ENCODE measurements at regions not wholly inside any gene's neighbourhood (a gene's known extent, or its start where the extent isn't known, plus 50 kb on each side); places are given as distances from the start of the nearest gene placed in this dataset.

DNA sequence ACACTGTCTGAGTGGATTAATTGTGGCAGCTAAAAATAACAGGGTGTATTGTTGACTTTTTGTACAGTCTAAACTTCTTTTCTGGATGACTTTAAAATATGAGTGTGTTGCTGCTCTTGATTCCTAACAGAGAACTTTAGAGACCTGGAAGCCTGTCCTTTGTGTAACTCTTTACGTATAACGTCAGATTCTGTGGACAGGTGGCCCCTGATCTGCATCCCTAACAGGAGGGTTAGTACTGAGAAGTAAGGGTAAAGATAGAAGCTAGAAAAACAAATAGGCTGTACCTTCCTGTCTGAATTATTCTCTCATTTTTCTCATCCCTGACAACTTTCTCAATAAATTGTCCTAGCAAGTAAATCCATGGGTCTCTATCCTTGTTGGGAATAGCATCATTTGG, 105.7 kb upstream of the LIMCH1 start:
- Histone ChIP-seq H3K9me3 (ENCODE audit: control insufficient read depth, low read length) (no peaks in the 10 kb centered on the region), H3K4me3 (ENCODE audit: insufficient read depth, low read depth, low read length) (no peak overlapping the region), H3K4me1 (ENCODE audit: control insufficient read depth, insufficient read depth, low read length) (peaks cover 53% of the 10 kb centered on the region), H3K36me3 (ENCODE audit: control insufficient read depth, insufficient read depth, low read length) (no peaks in the 10 kb centered on the region), H3K27ac (ENCODE audit: insufficient read depth, low read depth, low read length, poor library complexity, severe bottlenecking) (peak overlapping the region; percentile 88), H3K27me3 (ENCODE audit: control insufficient read depth, insufficient read depth, low read length, poor library complexity, severe bottlenecking) (no peaks in the 10 kb centered on the region)
- WGBS, 2 experiments = 20 to 45% methylated on average over 2 of the region's 2 CpGs

DNA sequence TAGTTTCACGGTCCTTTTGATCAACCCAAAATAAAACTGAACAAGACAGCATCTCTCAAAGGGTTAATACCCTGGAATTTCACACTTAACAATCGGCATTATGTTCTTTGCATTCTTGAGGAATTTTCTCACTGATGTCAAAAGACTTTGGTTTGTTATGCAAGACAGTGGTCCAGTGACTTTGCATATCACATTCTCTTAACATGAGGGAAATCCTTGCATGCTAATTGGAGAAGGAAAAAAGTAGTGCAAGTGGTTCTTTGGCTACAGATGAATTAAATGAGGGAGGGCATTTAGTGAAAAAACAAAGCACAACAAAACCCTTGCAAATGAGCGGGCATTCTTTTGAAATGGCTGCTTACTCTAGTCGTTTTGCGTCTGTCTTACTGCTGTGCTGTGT, 105.1 kb upstream of the LIMCH1 start:
- Histone ChIP-seq H3K9me3 (ENCODE audit: control insufficient read depth, low read length) (no peaks in the 10 kb centered on the region), H3K4me1 (ENCODE audit: control insufficient read depth, insufficient read depth, low read length) (peaks cover 52% of the 10 kb centered on the region), H3K4me3 (ENCODE audit: insufficient read depth, low read depth, low read length) (no peak overlapping the region), H3K27ac (ENCODE audit: insufficient read depth, low read depth, low read length, poor library complexity, severe bottlenecking) (peak overlapping the region; percentile 88), H3K36me3 (ENCODE audit: control insufficient read depth, insufficient read depth, low read length) (no peaks in the 10 kb centered on the region), H3K27me3 (ENCODE audit: control insufficient read depth, insufficient read depth, low read length, poor library complexity, severe bottlenecking) (no peaks in the 10 kb centered on the region)
- 6 to 8% methylated on average over 5 of the region's 5 CpGs for WGBS, 2 experiments

DNA sequence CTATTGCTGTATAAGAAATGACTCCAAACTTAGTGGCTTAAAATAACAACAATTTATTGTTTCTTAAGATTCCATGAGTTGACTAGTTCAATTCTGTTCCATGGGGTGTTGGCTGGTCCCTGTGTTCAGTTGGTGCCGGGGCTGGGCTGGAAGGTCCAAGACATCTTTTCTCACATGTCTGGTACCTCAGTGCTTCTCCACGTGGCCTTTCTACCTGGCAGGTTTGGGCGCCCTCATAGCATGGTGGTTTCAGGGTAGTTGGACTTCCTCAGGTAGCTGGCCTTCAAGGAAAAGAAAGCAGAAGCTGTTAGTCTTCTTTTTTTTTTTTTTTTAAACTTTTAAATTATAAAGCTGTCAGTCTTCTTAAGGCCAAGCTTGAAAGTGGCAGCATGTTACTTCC, 104.6 kb upstream of the LIMCH1 start:
- no peak overlapping the region for H3K4me3 ChIP-seq (ENCODE audit: insufficient read depth, low read depth, low read length)
- WGBS, 2 experiments = 38 to 55% methylated on average over 3 of the region's 3 CpGs
- H3K9me3 ChIP-seq (ENCODE audit: control insufficient read depth, low read length) = no peaks in the 10 kb centered on the region
- peak overlapping the region; percentile 88 for H3K27ac ChIP-seq (ENCODE audit: insufficient read depth, low read depth, low read length, poor library complexity, severe bottlenecking)
- no peaks in the 10 kb centered on the region for H3K27me3 ChIP-seq (ENCODE audit: control insufficient read depth, insufficient read depth, low read length, poor library complexity, severe bottlenecking)
- no peaks in the 10 kb centered on the region for H3K36me3 ChIP-seq (ENCODE audit: control insufficient read depth, insufficient read depth, low read length)
- H3K4me1 ChIP-seq (ENCODE audit: control insufficient read depth, insufficient read depth, low read length) = peaks cover 48% of the 10 kb centered on the region

DNA sequence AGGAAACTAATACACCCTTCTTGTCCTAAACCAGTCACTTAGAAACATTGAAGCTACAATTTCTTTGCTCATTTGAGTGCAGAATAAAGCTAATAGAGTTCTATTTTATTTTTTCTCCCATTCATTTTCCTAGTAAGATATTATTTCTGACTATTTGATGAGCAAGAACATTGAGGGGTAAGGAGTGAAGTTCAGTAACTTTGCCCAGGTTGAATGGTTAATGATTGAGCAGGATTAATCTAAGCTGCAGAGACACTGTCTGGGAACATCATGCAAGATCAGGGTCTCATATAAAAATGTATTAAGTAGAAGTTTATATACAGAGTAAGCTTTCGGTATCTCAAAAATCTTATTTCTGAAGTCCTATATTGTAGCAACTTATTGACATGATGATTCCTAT, 102.4 kb upstream of the LIMCH1 start:
- no peaks in the 10 kb centered on the region for H3K36me3 ChIP-seq (ENCODE audit: control insufficient read depth, insufficient read depth, low read length)
- H3K4me1 ChIP-seq (ENCODE audit: control insufficient read depth, insufficient read depth, low read length) = peaks cover 40% of the 10 kb centered on the region
- H3K9me3 ChIP-seq (ENCODE audit: control insufficient read depth, low read length) = no peaks in the 10 kb centered on the region
- H3K27ac ChIP-seq (ENCODE audit: insufficient read depth, low read depth, low read length, poor library complexity, severe bottlenecking) = no peak overlapping the region
- WGBS, 2 experiments = 100% methylated on average over 1 of the region's 1 CpG; no CpG with 5 or more reads in 1 of the 2 experiments
- H3K27me3 ChIP-seq (ENCODE audit: control insufficient read depth, insufficient read depth, low read length, poor library complexity, severe bottlenecking) = no peaks in the 10 kb centered on the region
- no peak overlapping the region for H3K4me3 ChIP-seq (ENCODE audit: insufficient read depth, low read depth, low read length)

DNA sequence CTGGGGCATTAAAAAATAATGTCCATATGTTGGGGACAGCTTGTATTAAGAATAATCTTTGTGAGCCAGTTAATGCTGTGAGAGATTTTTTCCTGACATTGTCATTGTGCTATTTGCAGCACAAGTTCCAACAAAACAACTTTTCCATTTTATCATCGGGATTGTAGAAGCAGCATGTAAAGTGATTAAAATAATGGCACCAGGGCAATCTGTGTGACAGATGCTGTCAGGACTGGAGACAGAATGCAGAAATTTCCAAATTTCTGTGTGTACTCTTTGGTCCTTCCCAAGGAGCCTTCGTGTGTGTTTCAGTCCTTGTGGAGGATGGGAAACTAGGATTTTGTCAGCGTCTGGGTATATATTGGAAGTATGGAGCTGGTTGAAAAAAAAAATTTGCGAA, 101.5 kb upstream of the LIMCH1 start:
- H3K4me1 ChIP-seq (ENCODE audit: control insufficient read depth, insufficient read depth, low read length) = peaks cover 40% of the 10 kb centered on the region
- no peak overlapping the region for H3K4me3 ChIP-seq (ENCODE audit: insufficient read depth, low read depth, low read length)
- H3K36me3 ChIP-seq (ENCODE audit: control insufficient read depth, insufficient read depth, low read length) = no peaks in the 10 kb centered on the region
- no peaks in the 10 kb centered on the region for H3K9me3 ChIP-seq (ENCODE audit: control insufficient read depth, low read length)
- WGBS, 2 experiments = 85 to 88% methylated on average over 4 of the region's 4 CpGs
- no peaks in the 10 kb centered on the region for H3K27me3 ChIP-seq (ENCODE audit: control insufficient read depth, insufficient read depth, low read length, poor library complexity, severe bottlenecking)
- no peak overlapping the region for H3K27ac ChIP-seq (ENCODE audit: insufficient read depth, low read depth, low read length, poor library complexity, severe bottlenecking)

DNA sequence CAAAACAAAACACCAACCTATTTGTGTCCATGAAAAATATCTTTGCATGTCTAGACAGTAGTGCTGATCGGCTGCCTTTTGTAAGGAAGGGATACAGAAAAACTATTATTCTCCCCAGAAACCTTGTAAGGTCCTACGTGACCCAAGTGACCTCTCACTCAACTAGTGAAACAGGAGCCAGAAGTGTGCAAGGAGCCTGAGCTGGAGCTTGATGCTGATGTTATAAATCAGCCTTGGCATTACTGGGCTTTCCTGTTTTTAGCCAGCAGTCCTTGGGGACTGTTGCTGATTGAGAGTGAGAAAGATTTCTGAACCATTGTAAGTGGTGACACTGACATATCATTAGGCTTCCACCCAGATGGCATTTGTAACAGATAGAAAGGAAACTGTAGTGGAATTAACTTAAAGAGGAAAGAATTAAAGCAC, 100.8 kb upstream of the LIMCH1 start:
- Histone ChIP-seq H3K27ac (ENCODE audit: insufficient read depth, low read depth, low read length, poor library complexity, severe bottlenecking) (peak overlapping the region; percentile 27), H3K9me3 (ENCODE audit: control insufficient read depth, low read length) (no peaks in the 10 kb centered on the region), H3K4me1 (ENCODE audit: control insufficient read depth, insufficient read depth, low read length) (peaks cover 35% of the 10 kb centered on the region), H3K4me3 (ENCODE audit: insufficient read depth, low read depth, low read length) (no peak overlapping the region), H3K27me3 (ENCODE audit: control insufficient read depth, insufficient read depth, low read length, poor library complexity, severe bottlenecking) (no peaks in the 10 kb centered on the region), H3K36me3 (ENCODE audit: control insufficient read depth, insufficient read depth, low read length) (no peaks in the 10 kb centered on the region)
- 50 to 70% methylated on average over 2 of the region's 2 CpGs for WGBS, 2 experiments

DNA sequence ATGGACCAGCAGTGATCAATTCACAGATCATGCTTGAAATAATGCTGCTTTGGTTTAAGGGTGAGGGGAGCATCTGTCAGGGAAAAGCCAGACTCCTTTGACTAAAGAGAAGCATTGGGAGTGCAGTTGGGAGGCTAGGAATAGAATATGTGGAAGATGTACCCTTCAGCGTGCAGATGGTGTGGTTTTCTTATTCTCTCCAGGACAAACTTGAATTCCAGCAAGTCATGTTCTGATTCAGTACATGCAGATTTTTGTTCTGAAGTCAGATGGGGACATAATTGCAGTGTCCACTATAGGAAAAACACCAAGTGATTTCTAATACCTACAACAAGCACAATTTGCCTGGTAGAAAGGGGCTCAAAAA, 99.0 kb upstream of the LIMCH1 start:
- WGBS, 2 experiments = 95 to 100% methylated on average over 1 of the region's 1 CpG
- Histone ChIP-seq H3K9me3 (ENCODE audit: control insufficient read depth, low read length) (no peaks in the 10 kb centered on the region), H3K27ac (ENCODE audit: insufficient read depth, low read depth, low read length, poor library complexity, severe bottlenecking) (no peak overlapping the region), H3K4me3 (ENCODE audit: insufficient read depth, low read depth, low read length) (no peak overlapping the region), H3K4me1 (ENCODE audit: control insufficient read depth, insufficient read depth, low read length) (peaks cover 17% of the 10 kb centered on the region), H3K27me3 (ENCODE audit: control insufficient read depth, insufficient read depth, low read length, poor library complexity, severe bottlenecking) (no peaks in the 10 kb centered on the region), H3K36me3 (ENCODE audit: control insufficient read depth, insufficient read depth, low read length) (no peaks in the 10 kb centered on the region)

DNA sequence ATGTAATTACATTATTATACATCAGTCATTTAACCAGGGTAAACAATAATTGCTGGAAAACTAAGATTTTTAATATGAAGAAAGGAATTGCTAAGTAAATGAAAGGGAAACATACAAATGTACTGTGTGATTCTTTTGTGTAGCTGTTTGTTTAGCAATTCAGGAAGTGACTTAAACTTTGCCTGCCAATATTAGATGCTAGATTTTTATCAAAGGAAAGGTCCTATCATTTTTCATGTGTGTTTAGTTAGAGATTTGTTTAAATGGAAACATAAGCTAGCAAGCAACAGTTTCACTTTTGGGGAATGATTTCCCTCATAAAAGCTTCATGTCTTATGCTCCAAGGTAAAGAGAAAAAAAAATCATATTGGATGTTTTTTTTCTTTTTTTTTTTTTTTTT, 95.1 kb upstream of the LIMCH1 start:
- H3K4me1 ChIP-seq (ENCODE audit: control insufficient read depth, insufficient read depth, low read length) = no peaks in the 10 kb centered on the region
- no peak overlapping the region for H3K27ac ChIP-seq (ENCODE audit: insufficient read depth, low read depth, low read length, poor library complexity, severe bottlenecking)
- H3K4me3 ChIP-seq (ENCODE audit: insufficient read depth, low read depth, low read length) = no peak overlapping the region
- no peaks in the 10 kb centered on the region for H3K36me3 ChIP-seq (ENCODE audit: control insufficient read depth, insufficient read depth, low read length)
- H3K9me3 ChIP-seq (ENCODE audit: control insufficient read depth, low read length) = no peaks in the 10 kb centered on the region
- H3K27me3 ChIP-seq (ENCODE audit: control insufficient read depth, insufficient read depth, low read length, poor library complexity, severe bottlenecking) = no peaks in the 10 kb centered on the region

DNA sequence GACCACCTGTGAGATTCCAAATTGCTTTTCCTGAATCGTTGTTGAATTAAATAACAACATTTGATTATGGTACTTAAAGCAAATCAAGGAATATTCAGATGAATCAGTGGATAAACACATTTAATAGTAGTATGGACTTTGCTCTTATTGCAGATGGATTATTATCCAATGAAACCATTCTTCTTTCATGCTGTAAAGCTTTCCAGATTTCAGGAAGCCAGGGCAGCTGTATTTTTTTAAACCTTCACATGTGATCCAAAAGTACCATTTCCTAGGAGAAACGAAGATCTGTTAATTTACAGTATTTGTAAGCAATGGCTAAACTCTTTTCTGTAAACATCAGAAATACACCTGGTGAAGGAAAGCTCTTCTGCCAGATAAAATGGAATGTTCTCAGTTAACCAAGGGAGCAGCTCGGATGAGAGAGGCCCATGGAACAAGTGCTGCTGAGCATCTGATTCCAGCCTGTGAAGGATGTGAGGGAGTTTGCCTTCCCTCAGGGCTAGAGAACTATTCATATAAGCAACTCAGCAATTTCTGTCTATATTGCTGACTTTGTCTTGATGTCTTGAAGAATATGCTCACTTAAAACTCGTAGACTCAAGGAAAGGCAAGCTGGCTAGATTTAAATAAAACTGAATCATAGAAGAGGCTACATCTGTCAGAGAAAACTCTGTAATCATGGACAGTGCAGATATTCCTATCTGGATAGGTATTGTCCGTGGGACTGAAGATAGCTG, 94.4 kb upstream of the LIMCH1 start:
- H3K4me3 ChIP-seq (ENCODE audit: insufficient read depth, low read depth, low read length) = no peak overlapping the region
- no peak overlapping the region for H3K27ac ChIP-seq (ENCODE audit: insufficient read depth, low read depth, low read length, poor library complexity, severe bottlenecking)
- no peaks in the 10 kb centered on the region for H3K4me1 ChIP-seq (ENCODE audit: control insufficient read depth, insufficient read depth, low read length)
- WGBS, 2 experiments = 91 to 96% methylated on average over 3 to 5 of the region's 5 CpGs
- H3K36me3 ChIP-seq (ENCODE audit: control insufficient read depth, insufficient read depth, low read length) = no peaks in the 10 kb centered on the region
- no peaks in the 10 kb centered on the region for H3K9me3 ChIP-seq (ENCODE audit: control insufficient read depth, low read length)
- no peaks in the 10 kb centered on the region for H3K27me3 ChIP-seq (ENCODE audit: control insufficient read depth, insufficient read depth, low read length, poor library complexity, severe bottlenecking)

DNA sequence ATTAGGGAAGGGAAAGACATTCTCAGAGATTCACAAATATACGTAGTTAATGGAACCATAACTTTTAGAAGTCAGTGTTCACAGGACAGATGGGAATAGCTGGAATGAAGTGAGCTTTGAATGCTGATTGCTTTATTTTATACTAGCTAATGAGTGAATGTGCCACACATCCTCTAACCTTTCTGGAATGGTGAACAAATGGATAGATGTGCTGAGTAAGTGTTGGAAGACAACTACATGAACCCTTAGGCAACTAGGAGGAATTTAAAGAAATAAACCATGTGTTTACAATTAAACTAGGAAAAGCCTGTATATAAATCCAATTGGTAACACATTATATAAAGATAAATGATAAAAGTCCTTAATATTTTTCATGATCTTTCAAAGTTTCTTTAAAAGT, 91.6 kb upstream of the LIMCH1 start:
- Histone ChIP-seq H3K27me3 (ENCODE audit: control insufficient read depth, insufficient read depth, low read length, poor library complexity, severe bottlenecking) (no peaks in the 10 kb centered on the region), H3K36me3 (ENCODE audit: control insufficient read depth, insufficient read depth, low read length) (no peaks in the 10 kb centered on the region), H3K4me1 (ENCODE audit: control insufficient read depth, insufficient read depth, low read length) (no peaks in the 10 kb centered on the region), H3K27ac (ENCODE audit: insufficient read depth, low read depth, low read length, poor library complexity, severe bottlenecking) (no peak overlapping the region), H3K9me3 (ENCODE audit: control insufficient read depth, low read length) (no peaks in the 10 kb centered on the region), H3K4me3 (ENCODE audit: insufficient read depth, low read depth, low read length) (no peak overlapping the region)
- WGBS, 2 experiments = 97 to 100% methylated on average over 1 of the region's 1 CpG
